ENCODE measurements at regions not wholly inside any gene's neighbourhood (a gene's known extent, or its start where the extent isn't known, plus 50 kb on each side); places are given as distances from the start of the nearest gene placed in this dataset.
"Not testable (repeated sequence)": the region's sequence is repeated elsewhere in the genome, so short reads cannot be mapped to it uniquely, and the experiment has no call there.

- Histone ChIP-seq H3K27me3 (ENCODE audit: low read depth) (no peaks in the 10 kb centered on the region), H3K4me3 (no peak overlapping the region), H3K36me3 (no peaks in the 10 kb centered on the region), H3K27ac (replicated peaks) (no peak overlapping the region), H3K9me3 (replicated peaks) (no peaks in the 10 kb centered on the region), H3K4me1 (no peaks in the 10 kb centered on the region)
- DNase-seq: no peak
- intact Hi-C loops (cut with micrococcal nuclease): no loop called here
- TF ChIP-seq CTCF (IDR thresholded peaks at IDR 0.05; ENCODE audit: borderline replicate concordance): no peak
Observed at GRCh38 chr20:50333812-50334211, 143.2 kb downstream of the CEBPB start.

- H3K36me3 ChIP-seq; intact Hi-C loops (cut with micrococcal nuclease); H3K9me3 ChIP-seq (replicated peaks); H3K27ac ChIP-seq (replicated peaks); H3K4me1 ChIP-seq; DNase-seq; H3K27me3 ChIP-seq (ENCODE audit: low read depth); H3K4me3 ChIP-seq: not testable (repeated sequence)
Observed at GRCh38 chr20:50334512-50334911, 143.9 kb downstream of the CEBPB start.

GRCh38 chr20:50335105-50335504, 144.5 kb downstream of the CEBPB start:
- Histone ChIP-seq H3K27ac (replicated peaks) (no peak overlapping the region), H3K36me3 (no peaks in the 10 kb centered on the region), H3K4me3 (no peak overlapping the region), H3K27me3 (ENCODE audit: low read depth) (no peaks in the 10 kb centered on the region), H3K9me3 (replicated peaks) (no peaks in the 10 kb centered on the region), H3K4me1 (no peaks in the 10 kb centered on the region)
- TF ChIP-seq CTCF (IDR thresholded peaks at IDR 0.05; ENCODE audit: borderline replicate concordance): no peak
- intact Hi-C loops (cut with micrococcal nuclease): no loop called here
- DNase-seq: no peak

- Histone ChIP-seq H3K27me3 (ENCODE audit: low read depth) (no peaks in the 10 kb centered on the region), H3K36me3 (no peaks in the 10 kb centered on the region), H3K4me1 (no peaks in the 10 kb centered on the region), H3K27ac (replicated peaks) (no peak overlapping the region), H3K9me3 (replicated peaks) (no peaks in the 10 kb centered on the region), H3K4me3 (no peak overlapping the region)
- intact Hi-C loops (cut with micrococcal nuclease): no loop called here
- no peak for TF ChIP-seq CTCF (IDR thresholded peaks at IDR 0.05; ENCODE audit: borderline replicate concordance)
- DNase-seq: no peak
Observed at GRCh38 chr20:50335866-50336265, 145.2 kb downstream of the CEBPB start.

- no peak overlapping the region for H3K27ac ChIP-seq (replicated peaks)
- no peaks in the 10 kb centered on the region for H3K9me3 ChIP-seq (replicated peaks)
- DNase-seq: no peak
- H3K27me3 ChIP-seq (ENCODE audit: low read depth): no peaks in the 10 kb centered on the region
- no peaks in the 10 kb centered on the region for H3K36me3 ChIP-seq
- H3K4me3 ChIP-seq: no peak overlapping the region
- no peaks in the 10 kb centered on the region for H3K4me1 ChIP-seq
- no peak for TF ChIP-seq CTCF (IDR thresholded peaks at IDR 0.05; ENCODE audit: borderline replicate concordance)
- intact Hi-C loops (cut with micrococcal nuclease): no loop called here
Observed at GRCh38 chr20:50336661-50337060, 146.0 kb downstream of the CEBPB start.

- H3K4me1 ChIP-seq: no peaks in the 10 kb centered on the region
- TF ChIP-seq CTCF (IDR thresholded peaks at IDR 0.05; ENCODE audit: borderline replicate concordance): no peak
- no peak for DNase-seq
- H3K36me3 ChIP-seq: no peaks in the 10 kb centered on the region
- H3K27ac ChIP-seq (replicated peaks): no peak overlapping the region
- no peaks in the 10 kb centered on the region for H3K9me3 ChIP-seq (replicated peaks)
- H3K27me3 ChIP-seq (ENCODE audit: low read depth): no peaks in the 10 kb centered on the region
- no peak overlapping the region for H3K4me3 ChIP-seq
- intact Hi-C loops (cut with micrococcal nuclease): no loop called here
Observed at GRCh38 chr20:50337521-50338466, 147.2 kb downstream of the CEBPB start.

Data from left ventricle myocardium inferior (tissue), 1 donor.